A673 (cell line): ENCODE measurements at regions not wholly inside any gene's neighbourhood (a gene's known extent, or its start where the extent isn't known, plus 50 kb on each side); places are given as distances from the start of the nearest gene placed in this dataset.

Experiments
- CTCF ChIP-seq: fragments of 300-800, 200-600 bp; sonication (generic); conservative IDR thresholded peaks from 2 replicates; pipeline ENCODE4 v1.5.1; 2017; ENCODE audit warnings: low read depth, mild to moderate bottlenecking, antibody characterized with exemption, low read length, moderate library complexity, mixed read lengths
- EZH2 ChIP-seq: fragments of 200-600 bp; sonication (generic); IDR thresholded peaks from 2 replicates; pipeline ENCODE4 v1.6.1; 2017; ENCODE audit warnings: borderline replicate concordance, low read depth, mild to moderate bottlenecking, mixed read lengths, antibody characterized with exemption, low read length; ENCODE audit not compliant: poor library complexity, severe bottlenecking

- TF ChIP-seq CTCF: no peak
- no peak for TF ChIP-seq EZH2
Measured at GRCh38 chr5:63697811-63698210, 264.4 kb downstream of the HTR1A start.
